Hematopoietic multipotent progenitor cell (in vitro differentiated cells): ENCODE measurements at regions not wholly inside any gene's neighbourhood (a gene's known extent, or its start where the extent isn't known, plus 50 kb on each side); places are given as distances from the start of the nearest gene placed in this dataset.

Experiments used
- DNase-seq, 3 donors: peaks; one replicate each; pipeline ENCODE4 v3.0.0-alpha.2; 2011 to 2015; ENCODE audit warnings: low read depth in 2 of 3, low spot score in 2 of 3

DNA sequence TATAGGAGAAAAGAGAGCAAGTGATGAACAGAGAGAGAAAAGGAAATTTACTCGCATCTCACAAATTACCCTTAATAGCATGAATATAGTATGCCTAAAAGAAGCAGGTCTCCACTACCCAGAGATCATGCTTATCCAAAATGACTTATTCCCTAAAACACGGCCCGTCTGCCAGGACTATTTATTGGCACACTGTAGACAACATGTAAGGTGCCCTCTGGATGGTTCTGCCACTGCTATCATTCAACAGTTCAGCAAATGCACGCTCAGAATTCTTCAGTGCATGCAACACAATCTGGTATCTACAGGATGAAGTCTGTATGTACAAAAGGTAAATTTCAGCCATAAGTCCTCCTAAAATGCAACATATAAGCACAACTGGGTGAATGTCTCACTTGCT lies 465.8 kb downstream of the SHQ1 start:
- no peak for DNase-seq

DNA sequence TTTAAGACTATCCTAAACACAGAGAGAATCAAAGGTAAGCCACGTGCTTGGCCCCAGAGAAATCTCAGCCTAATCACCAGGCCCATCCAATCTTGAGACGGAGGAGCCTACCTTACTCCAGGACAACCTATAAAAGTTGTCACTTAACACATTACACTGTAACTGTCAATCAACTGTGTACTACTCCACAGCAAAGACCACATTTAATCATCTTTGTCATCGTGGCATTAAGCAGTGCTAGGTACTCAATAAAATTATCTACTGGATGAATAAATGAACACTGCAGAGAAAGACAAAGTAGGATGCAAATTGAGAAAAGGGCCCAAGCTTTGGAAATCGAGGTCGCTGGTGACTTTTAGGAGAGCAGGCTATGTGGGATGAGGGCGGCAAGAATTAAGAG lies 466.7 kb downstream of the SHQ1 start:
- DNase-seq: no peak

DNA sequence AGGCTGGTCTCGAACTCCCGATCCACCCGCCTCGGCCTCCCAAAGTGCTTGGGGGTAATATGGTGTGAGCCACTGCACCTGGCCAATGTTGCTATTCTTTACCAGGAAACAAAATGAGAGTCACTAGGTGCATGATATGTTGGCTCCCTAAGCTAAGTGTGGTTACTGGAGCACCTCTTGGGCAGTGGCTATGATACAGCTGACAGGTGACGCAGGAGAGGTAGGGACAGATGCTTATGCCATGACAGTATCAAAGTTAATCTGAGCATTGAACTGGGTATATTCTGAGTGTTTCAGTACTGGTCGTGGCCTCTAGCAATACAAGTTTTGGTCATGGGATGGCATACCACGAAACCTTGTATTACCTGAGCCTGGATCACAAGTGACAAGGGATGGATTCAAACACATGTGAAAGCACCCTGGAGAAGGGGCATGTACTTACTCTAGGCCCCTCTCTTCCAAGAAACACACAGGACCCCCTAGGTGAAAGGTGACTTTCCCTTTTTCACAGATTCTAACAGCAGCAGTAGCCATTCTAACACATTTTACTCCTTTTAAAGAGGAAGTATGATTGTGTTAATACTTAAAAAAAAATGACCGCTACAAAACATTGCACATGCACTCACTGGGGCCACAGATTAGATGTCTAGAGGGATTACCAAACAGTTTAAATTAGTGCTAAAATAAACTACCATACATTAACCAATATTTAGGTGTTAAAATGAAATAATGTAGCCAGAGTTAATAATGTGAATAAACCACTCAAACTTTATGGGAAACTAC lies 467.3 kb downstream of the SHQ1 start:
- DNase-seq: peak in 1 of 3 donors; percentile 39

DNA sequence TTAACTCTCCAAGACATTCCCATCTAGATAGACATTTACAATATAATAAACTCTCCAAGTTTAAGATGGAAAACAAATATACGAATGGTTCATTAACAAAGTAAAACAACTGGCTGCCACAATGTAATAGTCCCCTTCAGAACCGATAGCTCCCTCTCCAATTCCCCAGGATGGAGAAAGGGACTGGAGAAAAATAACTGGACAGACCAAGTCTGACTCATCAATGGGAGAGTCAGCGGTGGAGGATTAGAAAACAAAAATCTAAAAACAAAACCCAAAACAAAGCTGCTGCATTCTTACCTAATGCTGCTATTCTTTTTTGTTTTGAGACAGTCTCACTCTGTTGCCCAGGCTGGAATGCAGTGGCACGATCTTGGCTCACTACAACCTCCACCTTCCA lies 468.1 kb downstream of the SHQ1 start:
- DNase-seq: no peak

GRCh38 chr3:72379500-72380187 lies 468.6 kb downstream of the SHQ1 start:
- DNase-seq: no peak

GRCh38 chr3:72378287-72378686 lies 470.0 kb downstream of the SHQ1 start:
- no peak for DNase-seq

- no peak for DNase-seq
Observed at GRCh38 chr3:72376956-72377710, 471.1 kb downstream of the SHQ1 start.

GRCh38 chr3:72375237-72376076 lies 472.8 kb downstream of the SHQ1 start:
- DNase-seq: peak in 2 of 3 donors; percentile 46 to 85

GRCh38 chr3:72373139-72373538 lies 475.1 kb downstream of the SHQ1 start:
- DNase-seq: no peak

DNA sequence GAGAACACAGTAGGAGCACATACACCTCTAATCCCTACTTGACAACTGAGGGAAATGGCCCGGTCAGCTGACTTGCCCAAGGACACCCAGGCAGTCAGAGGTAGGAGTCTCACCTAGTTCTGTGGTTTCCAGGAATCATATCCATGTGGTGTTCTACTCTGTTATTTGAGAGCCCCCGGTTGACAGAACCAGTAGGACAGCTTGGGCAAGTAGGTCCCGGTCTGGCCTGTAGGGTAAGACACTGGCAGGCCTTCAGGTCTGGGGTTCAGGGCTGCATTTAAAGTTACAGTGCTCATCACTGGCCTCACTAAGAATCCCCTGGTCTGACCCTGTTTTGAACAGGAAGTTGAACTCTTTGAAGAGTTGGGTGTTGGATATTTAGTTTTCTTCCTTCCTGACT lies 476.1 kb downstream of the SHQ1 start:
- DNase-seq: no peak

GRCh38 chr3:72371431-72371830 lies 476.8 kb downstream of the SHQ1 start:
- no peak for DNase-seq

- DNase-seq: no peak
Observed at GRCh38 chr3:72370947-72371346, 477.3 kb downstream of the SHQ1 start.

GRCh38 chr3:72369681-72370080 lies 478.6 kb downstream of the SHQ1 start:
- no peak for DNase-seq

GRCh38 chr3:72368331-72368975 lies 479.8 kb downstream of the SHQ1 start:
- no peak for DNase-seq

- DNase-seq: no peak
Observed at GRCh38 chr3:72361990-72362389, 486.3 kb downstream of the SHQ1 start.

- no peak for DNase-seq
Observed at GRCh38 chr3:72359743-72360142, 488.5 kb downstream of the SHQ1 start.

DNA sequence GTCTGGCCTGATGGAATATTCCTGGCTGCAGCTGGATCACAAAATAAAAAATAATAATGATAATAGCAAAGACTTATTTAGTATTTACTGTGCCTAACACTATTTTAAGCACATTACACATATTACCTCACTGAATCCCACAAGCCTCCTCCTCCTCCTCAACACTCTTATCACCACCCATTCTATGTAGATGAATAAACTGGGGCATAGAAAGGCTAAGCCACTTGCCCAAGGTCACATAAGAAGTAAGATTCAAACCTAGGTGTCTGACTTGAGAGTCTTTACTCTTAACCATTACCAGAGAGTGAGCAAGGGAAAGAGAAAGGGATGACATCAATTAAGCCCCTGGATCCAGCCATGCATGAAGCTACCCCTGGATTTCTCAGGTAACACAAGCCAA lies 493.1 kb downstream of the SHQ1 start:
- DNase-seq: no peak

DNA sequence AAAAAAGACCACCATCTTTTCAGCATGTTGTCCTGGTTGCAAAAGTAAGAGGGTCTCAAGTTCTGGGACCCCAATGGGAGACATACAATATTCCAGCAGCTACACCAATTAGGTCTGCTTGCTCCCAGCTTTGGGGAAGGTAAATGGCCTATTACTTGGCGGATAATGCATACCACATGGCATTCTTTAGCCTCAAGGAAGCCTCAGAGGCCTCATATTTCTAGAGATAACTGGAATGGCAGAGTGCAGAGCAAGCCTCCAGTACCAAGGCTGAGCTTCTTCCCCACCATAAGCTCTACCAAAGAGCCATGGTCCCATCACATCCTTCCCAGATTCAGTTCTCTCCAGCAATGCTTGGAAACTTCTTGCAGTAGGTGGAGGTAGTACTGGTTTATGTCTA lies 493.8 kb downstream of the SHQ1 start:
- no peak for DNase-seq

GRCh38 chr3:72353236-72354128 lies 494.8 kb downstream of the SHQ1 start:
- DNase-seq: no peak
